Neural cell (in vitro differentiated cells): ENCODE measurements at regions not wholly inside any gene's neighbourhood (a gene's known extent, or its start where the extent isn't known, plus 50 kb on each side); places are given as distances from the start of the nearest gene placed in this dataset.

ENCODE experiments used
- H2AFZ ChIP-seq: fragments of 200-600, 300-800 bp; sonication (generic), shearing (Covaris generic); 2 replicates; pipeline ENCODE4 v1.6.0; 2014; ENCODE audit warnings: low read depth, mild to moderate bottlenecking, antibody characterized with exemption, low read length, moderate library complexity
- H3F3A ChIP-seq: fragments of 200-600 bp; shearing (Covaris generic); 2 replicates; pipeline ENCODE4 v1.6.1; 2016; ENCODE audit warnings: mild to moderate bottlenecking, moderate library complexity, mixed read lengths, antibody characterized with exemption, low read length; ENCODE audit not compliant: insufficient read depth, poor library complexity, severe bottlenecking
- H3K27ac ChIP-seq: fragments of 200-600, 300-800 bp; sonication (generic), shearing (Covaris generic); 2 replicates; pipeline ENCODE4 v1.5.1; 2014; ENCODE audit warnings: mild to moderate bottlenecking, low read length, moderate library complexity
- H3K27me3 ChIP-seq: fragments of 300-800, 200-600 bp; sonication (generic), shearing (Covaris generic); 2 replicates; pipeline ENCODE4 v1.6.0; 2014; ENCODE audit warnings: mild to moderate bottlenecking, low read depth, low read length, moderate library complexity; ENCODE audit not compliant: insufficient read depth
- H3K36me3 ChIP-seq: fragments of 300-800, 200-600 bp; sonication (generic), shearing (Covaris generic); 2 replicates; pipeline ENCODE4 v1.5.1; 2014; ENCODE audit warnings: mild to moderate bottlenecking, antibody characterized with exemption, low read length, moderate library complexity; ENCODE audit not compliant: insufficient read depth
- H3K4me2 ChIP-seq: fragments of 300-800, 200-600 bp; sonication (generic), shearing (Covaris generic); 2 replicates; pipeline ENCODE4 v1.6.0; 2014; ENCODE audit warnings: mild to moderate bottlenecking, low read length
- H3K4me3 ChIP-seq: fragments of 300-800, 200-600 bp; sonication (generic), shearing (Covaris generic); 2 replicates; pipeline ENCODE4 v1.5.1; 2014; ENCODE audit warnings: mild to moderate bottlenecking, low read length, moderate library complexity
- H3K79me2 ChIP-seq: fragments of 200-600 bp; shearing (Covaris generic); replicated peaks from 2 replicates; pipeline ENCODE4 v1.6.0; 2014; ENCODE audit warnings: mild to moderate bottlenecking, low read length, moderate library complexity; ENCODE audit not compliant: insufficient read depth
- H3K9ac ChIP-seq: fragments of 300-800, 200-600 bp; sonication (generic), shearing (Covaris generic); 2 replicates; pipeline ENCODE4 v1.6.1; 2016; ENCODE audit warnings: mild to moderate bottlenecking, low read length, mixed read lengths
- H3K9me2 ChIP-seq: fragments of 200-600 bp; shearing (Covaris generic); 2 replicates; pipeline ENCODE4 v1.6.1; 2016; ENCODE audit warnings: mild to moderate bottlenecking, low read length, mixed read lengths; ENCODE audit not compliant: insufficient read depth
- H3K9me3 ChIP-seq: fragments of 200-600, 300-800 bp; sonication (generic), shearing (Covaris generic); 2 replicates; pipeline ENCODE4 v1.6.1; 2016; ENCODE audit warnings: mild to moderate bottlenecking, mixed run types, low read length, moderate library complexity, mixed read lengths
- H4K20me1 ChIP-seq: fragments of 200-600 bp; shearing (Covaris generic); 2 replicates; pipeline ENCODE4 v1.6.1; 2016; ENCODE audit warnings: mild to moderate bottlenecking, mixed run types; ENCODE audit not compliant: insufficient read depth
- EP300 ChIP-seq: fragments of 450-650 bp; conservative IDR thresholded peaks from 2 replicates; pipeline ENCODE4 v1.6.1; 2014; ENCODE audit warnings: antibody characterized with exemption, mild to moderate bottlenecking, moderate library complexity; ENCODE audit not compliant: poor library complexity, severe bottlenecking
- EZH2 ChIP-seq: fragments of 200-600, 300-800 bp; shearing (Covaris generic), sonication (generic); IDR thresholded peaks from 2 replicates; pipeline ENCODE4 v1.6.1; 2014; ENCODE audit warnings: antibody characterized with exemption, low read length, borderline replicate concordance, mild to moderate bottlenecking; ENCODE audit not compliant: insufficient read depth, poor library complexity, severe bottlenecking
- MXI1 ChIP-seq: fragments of 450-650 bp; conservative IDR thresholded peaks from 2 replicates; pipeline ENCODE4 v1.6.1; 2014; ENCODE audit warnings: antibody characterized with exemption, mild to moderate bottlenecking; ENCODE audit not compliant: poor library complexity, severe bottlenecking
- POLR2AphosphoS5 ChIP-seq: IDR thresholded peaks from 2 replicates; pipeline ENCODE4 v1.6.1; 2012
- RAD21 ChIP-seq: fragments of 450-650 bp; conservative IDR thresholded peaks from 2 replicates; pipeline ENCODE4 v1.6.1; 2014; ENCODE audit warnings: antibody characterized with exemption, mild to moderate bottlenecking, moderate library complexity
- SMC3 ChIP-seq: fragments of 450-650 bp; conservative IDR thresholded peaks from 2 replicates; pipeline ENCODE4 v1.6.1; 2014; ENCODE audit warnings: antibody characterized with exemption, mild to moderate bottlenecking, moderate library complexity; ENCODE audit not compliant: poor library complexity
- TAF1 ChIP-seq: IDR thresholded peaks from 2 replicates; pipeline ENCODE4 v1.6.1; 2012; ENCODE audit warnings: low read depth
- TF ChIP-seq, protein P1 (sequence below): IDR thresholded peaks from 2 replicates; pipeline ENCODE4 v1.6.1; 2012; ENCODE audit warnings: borderline replicate concordance
- TF ChIP-seq, protein P2 (sequence below): fragments of 450-650 bp; IDR thresholded peaks from 2 replicates; pipeline ENCODE4 v1.5.1; 2014; ENCODE audit warnings: antibody characterized with exemption, mild to moderate bottlenecking, moderate library complexity; ENCODE audit not compliant: poor library complexity, severe bottlenecking

DNA sequence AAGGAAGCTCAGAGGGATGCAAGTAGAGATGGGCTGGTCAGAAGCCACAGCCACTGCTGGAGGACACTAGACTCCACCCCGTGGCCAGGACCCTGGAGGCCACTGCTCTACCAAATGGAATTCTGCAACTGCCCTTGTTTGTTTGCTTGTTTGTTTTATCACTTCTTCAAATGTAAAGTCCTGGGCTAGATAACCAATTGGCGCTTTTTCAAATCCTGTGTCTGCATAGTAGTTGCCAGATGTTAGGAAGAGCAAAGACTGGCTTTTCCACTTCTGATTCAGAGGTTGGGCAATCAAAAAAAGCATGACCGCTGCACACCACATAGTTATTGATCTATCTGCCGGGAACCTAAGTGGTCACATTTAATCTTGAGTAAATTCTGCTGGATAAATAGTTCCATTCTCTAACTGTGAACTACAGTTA lies 255.2 kb upstream of the SFRP2 start:
- no peak overlapping the region for H3K27ac ChIP-seq
- H3K4me3 ChIP-seq = no peak overlapping the region

DNA sequence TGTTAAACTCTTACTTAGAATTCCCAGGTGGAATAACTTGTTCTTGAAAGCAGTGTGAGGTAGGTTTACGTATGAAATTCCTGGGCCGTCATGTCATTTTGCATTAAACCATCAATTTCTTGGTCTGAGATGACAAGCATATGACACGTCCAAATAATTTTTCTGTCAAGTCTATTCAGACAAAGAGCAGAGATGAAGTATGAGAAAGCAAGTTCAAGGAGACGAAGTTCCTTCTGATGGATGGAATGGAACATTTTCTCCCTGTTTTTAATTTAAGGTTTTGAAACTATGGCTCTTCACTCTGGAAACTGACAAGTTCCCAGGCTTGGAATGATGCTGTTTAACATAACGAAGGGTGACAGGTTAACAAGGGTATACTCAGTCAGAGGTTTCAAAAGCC lies 252.8 kb upstream of the SFRP2 start:
- Histone ChIP-seq H4K20me1 (no peaks in the 10 kb centered on the region), H3K79me2 (no peaks in the 10 kb centered on the region), H3K9ac (no peak overlapping the region), H3K36me3 (no peaks in the 10 kb centered on the region), H3K9me3 (no peaks in the 10 kb centered on the region), H3K9me2 (no peaks in the 10 kb centered on the region), H3K4me2 (no peak overlapping the region), H3F3A (no peaks in the 10 kb centered on the region), H3K4me3 (peak overlapping the region; percentile 16), H3K27me3 (no peaks in the 10 kb centered on the region), H2AFZ (no peak overlapping the region), H3K27ac (peak overlapping the region; percentile 66)
- peak; percentile 97 for TF ChIP-seq EP300
- TF ChIP-seq, protein P1, sequence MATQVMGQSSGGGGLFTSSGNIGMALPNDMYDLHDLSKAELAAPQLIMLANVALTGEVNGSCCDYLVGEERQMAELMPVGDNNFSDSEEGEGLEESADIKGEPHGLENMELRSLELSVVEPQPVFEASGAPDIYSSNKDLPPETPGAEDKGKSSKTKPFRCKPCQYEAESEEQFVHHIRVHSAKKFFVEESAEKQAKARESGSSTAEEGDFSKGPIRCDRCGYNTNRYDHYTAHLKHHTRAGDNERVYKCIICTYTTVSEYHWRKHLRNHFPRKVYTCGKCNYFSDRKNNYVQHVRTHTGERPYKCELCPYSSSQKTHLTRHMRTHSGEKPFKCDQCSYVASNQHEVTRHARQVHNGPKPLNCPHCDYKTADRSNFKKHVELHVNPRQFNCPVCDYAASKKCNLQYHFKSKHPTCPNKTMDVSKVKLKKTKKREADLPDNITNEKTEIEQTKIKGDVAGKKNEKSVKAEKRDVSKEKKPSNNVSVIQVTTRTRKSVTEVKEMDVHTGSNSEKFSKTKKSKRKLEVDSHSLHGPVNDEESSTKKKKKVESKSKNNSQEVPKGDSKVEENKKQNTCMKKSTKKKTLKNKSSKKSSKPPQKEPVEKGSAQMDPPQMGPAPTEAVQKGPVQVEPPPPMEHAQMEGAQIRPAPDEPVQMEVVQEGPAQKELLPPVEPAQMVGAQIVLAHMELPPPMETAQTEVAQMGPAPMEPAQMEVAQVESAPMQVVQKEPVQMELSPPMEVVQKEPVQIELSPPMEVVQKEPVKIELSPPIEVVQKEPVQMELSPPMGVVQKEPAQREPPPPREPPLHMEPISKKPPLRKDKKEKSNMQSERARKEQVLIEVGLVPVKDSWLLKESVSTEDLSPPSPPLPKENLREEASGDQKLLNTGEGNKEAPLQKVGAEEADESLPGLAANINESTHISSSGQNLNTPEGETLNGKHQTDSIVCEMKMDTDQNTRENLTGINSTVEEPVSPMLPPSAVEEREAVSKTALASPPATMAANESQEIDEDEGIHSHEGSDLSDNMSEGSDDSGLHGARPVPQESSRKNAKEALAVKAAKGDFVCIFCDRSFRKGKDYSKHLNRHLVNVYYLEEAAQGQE = peak; percentile 99
- TF ChIP-seq, protein P2, sequence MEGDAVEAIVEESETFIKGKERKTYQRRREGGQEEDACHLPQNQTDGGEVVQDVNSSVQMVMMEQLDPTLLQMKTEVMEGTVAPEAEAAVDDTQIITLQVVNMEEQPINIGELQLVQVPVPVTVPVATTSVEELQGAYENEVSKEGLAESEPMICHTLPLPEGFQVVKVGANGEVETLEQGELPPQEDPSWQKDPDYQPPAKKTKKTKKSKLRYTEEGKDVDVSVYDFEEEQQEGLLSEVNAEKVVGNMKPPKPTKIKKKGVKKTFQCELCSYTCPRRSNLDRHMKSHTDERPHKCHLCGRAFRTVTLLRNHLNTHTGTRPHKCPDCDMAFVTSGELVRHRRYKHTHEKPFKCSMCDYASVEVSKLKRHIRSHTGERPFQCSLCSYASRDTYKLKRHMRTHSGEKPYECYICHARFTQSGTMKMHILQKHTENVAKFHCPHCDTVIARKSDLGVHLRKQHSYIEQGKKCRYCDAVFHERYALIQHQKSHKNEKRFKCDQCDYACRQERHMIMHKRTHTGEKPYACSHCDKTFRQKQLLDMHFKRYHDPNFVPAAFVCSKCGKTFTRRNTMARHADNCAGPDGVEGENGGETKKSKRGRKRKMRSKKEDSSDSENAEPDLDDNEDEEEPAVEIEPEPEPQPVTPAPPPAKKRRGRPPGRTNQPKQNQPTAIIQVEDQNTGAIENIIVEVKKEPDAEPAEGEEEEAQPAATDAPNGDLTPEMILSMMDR = no peak
- TF ChIP-seq POLR2AphosphoS5 = peak; percentile 76

More for the DNA sequence above, 255.2 kb upstream of the SFRP2 start:
- Histone ChIP-seq H3K9me3 (no peaks in the 10 kb centered on the region), H4K20me1 (no peaks in the 10 kb centered on the region), H3K36me3 (no peaks in the 10 kb centered on the region), H3K27me3 (no peaks in the 10 kb centered on the region), H3F3A (no peaks in the 10 kb centered on the region), H3K79me2 (no peaks in the 10 kb centered on the region), H3K4me2 (no peak overlapping the region), H2AFZ (no peak overlapping the region), H3K9me2 (no peaks in the 10 kb centered on the region), H3K9ac (no peak overlapping the region)
- TF ChIP-seq POLR2AphosphoS5 (no peak), EZH2 (no peak), EP300 (no peak), TAF1 (no peak), MXI1 (no peak), RAD21 (no peak), SMC3 (no peak)
- TF ChIP-seq, protein P2 = no peak
- TF ChIP-seq, protein P1 = no peak
